Ishikawa (cell line): ENCODE measurements at regions not wholly inside any gene's neighbourhood (a gene's known extent, or its start where the extent isn't known, plus 50 kb on each side); places are given as distances from the start of the nearest gene placed in this dataset.

Experiments used
- CEBPB ChIP-seq: IDR thresholded peaks from 2 replicates; pipeline ENCODE4 v1.6.1; 2012
- CREB1 ChIP-seq: IDR thresholded peaks from 2 replicates; pipeline ENCODE4 v1.6.1; 2012; ENCODE audit warnings: low read depth
- EGR1 ChIP-seq: IDR thresholded peaks from 2 replicates; pipeline ENCODE4 v1.6.1; 2012
- EP300 ChIP-seq: IDR thresholded peaks from 2 replicates; pipeline ENCODE4 v1.6.1; 2012; ENCODE audit warnings: borderline replicate concordance
- FOXM1 ChIP-seq: IDR thresholded peaks from 2 replicates; pipeline ENCODE4 v1.6.1; 2012; ENCODE audit warnings: low read depth, borderline replicate concordance
- RAD21 ChIP-seq: IDR thresholded peaks from 2 replicates; pipeline ENCODE4 v1.6.1; 2012; ENCODE audit warnings: low read depth
- REST ChIP-seq: IDR thresholded peaks from 2 replicates; pipeline ENCODE4 v1.6.1; 2012; ENCODE audit warnings: low read depth, mild to moderate bottlenecking
- TAF1 ChIP-seq: IDR thresholded peaks from 2 replicates; pipeline ENCODE4 v1.6.1; 2012; ENCODE audit warnings: low read depth, mild to moderate bottlenecking
- TEAD4 ChIP-seq: IDR thresholded peaks from 2 replicates; pipeline ENCODE4 v1.6.1; 2012
- YY1 ChIP-seq: IDR thresholded peaks from 2 replicates; pipeline ENCODE4 v1.6.1; 2012; ENCODE audit warnings: low read depth
- TF ChIP-seq, protein P1 (sequence below): IDR thresholded peaks from 2 replicates; pipeline ENCODE4 v1.6.1; 2012

DNA sequence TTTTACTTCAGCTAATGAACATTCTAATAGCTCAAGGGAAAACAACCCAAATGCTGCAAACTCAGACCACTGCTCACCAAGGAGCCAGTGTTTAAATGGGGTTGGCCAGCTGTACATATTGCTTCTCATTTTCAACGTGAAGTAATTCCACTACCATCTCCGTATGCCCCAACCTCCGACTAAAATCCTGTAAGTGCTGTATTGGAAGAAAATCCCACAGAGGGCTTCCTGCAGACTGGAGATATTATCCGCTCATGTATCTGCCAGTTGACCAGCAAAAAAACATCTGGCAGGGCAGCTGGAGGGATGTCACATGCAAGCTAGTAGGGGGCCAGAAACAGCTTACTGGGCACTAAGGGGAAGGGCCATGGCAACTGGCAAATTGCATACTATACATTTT is 485.0 kb downstream of the SNAPC1 start:
- TF ChIP-seq EGR1, result no peak
- no peak for TF ChIP-seq CEBPB
- TF ChIP-seq TAF1, result no peak
- no peak for TF ChIP-seq FOXM1
- TF ChIP-seq RAD21, result no peak
- TF ChIP-seq, protein P1, sequence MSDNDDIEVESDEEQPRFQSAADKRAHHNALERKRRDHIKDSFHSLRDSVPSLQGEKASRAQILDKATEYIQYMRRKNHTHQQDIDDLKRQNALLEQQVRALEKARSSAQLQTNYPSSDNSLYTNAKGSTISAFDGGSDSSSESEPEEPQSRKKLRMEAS, result no peak
- TF ChIP-seq EP300, result no peak
- TF ChIP-seq YY1, result no peak
- TF ChIP-seq CREB1, result no peak
- TF ChIP-seq REST, result no peak
- no peak for TF ChIP-seq TEAD4
